ENCODE measurements at regions not wholly inside any gene's neighbourhood (a gene's known extent, or its start where the extent isn't known, plus 50 kb on each side); places are given as distances from the start of the nearest gene placed in this dataset.

- DNase-seq = no peak
These were observed 77.2 kb upstream of the ARHGEF7 start for GRCh38 chr13:111037927-111038326.

DNA sequence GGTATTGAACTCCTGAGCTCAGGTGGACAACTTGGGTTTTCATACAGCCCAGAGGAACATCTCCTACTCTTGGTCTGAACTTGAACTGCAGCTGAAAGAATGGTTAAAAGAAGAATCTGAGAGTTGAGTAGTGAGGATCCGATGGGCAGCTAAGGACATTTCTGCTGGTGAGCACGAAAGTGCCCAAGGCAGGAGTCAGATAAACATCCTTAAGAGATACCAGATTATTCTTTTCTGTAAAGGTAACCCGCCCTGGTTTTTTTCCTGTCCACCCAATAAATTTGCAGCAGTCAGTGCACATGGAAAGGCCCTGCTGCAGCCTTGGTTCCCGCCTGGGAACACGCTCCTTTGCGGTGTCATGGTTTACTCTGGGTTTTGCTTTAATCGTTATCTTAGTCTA is 78.4 kb upstream of the ARHGEF7 start:
- DNase-seq = no peak

DNA sequence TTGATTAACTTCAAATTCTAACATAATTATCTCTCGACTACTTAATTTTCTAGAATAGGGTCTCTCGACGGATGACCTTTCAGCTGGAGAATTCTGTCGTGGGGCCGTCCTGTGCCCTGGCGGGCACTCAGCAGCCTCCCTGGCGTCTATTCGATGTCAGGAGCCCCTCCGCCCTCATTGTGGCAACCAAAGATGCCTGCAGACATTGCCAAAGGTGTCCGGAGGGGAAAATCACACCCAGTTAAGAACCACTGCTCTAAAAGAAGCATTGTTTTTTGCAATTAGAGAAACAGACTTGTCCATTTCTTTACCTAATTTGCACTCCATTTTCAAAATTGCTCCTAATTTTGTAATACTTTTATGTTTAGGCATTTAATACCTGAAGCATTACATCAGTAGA is 79.2 kb upstream of the ARHGEF7 start:
- no peak for DNase-seq

- DNase-seq = peak; percentile 39
These were observed 80.3 kb upstream of the ARHGEF7 start for GRCh38 chr13:111034811-111035210.

GRCh38 chr13:111033172-111034130 is 81.7 kb upstream of the ARHGEF7 start:
- DNase-seq = no peak

DNA sequence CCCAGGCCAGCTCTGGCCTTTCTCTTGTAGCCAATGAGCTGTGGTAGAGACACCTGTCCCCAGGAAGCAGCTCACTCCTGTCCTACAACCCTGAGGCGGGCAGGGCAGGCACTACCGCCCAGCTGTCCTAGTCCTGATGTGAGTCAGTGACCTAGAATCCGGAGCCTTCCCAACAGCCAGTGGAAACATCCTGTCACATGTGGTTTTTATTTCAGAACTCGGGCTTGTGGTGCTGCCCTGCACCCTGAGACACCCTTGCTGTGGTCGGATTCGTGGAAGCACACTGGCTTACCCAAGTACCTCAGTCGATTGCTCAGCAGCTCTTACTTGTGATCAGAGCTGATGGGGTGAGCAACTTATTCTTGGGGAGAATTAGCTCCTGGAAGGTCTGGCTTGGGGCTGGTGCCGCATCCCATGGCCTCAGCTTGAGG is 83.6 kb upstream of the ARHGEF7 start:
- peak; percentile 82 for DNase-seq

GRCh38 chr13:111029957-111030609 is 85.0 kb upstream of the ARHGEF7 start:
- no peak for DNase-seq

DNA sequence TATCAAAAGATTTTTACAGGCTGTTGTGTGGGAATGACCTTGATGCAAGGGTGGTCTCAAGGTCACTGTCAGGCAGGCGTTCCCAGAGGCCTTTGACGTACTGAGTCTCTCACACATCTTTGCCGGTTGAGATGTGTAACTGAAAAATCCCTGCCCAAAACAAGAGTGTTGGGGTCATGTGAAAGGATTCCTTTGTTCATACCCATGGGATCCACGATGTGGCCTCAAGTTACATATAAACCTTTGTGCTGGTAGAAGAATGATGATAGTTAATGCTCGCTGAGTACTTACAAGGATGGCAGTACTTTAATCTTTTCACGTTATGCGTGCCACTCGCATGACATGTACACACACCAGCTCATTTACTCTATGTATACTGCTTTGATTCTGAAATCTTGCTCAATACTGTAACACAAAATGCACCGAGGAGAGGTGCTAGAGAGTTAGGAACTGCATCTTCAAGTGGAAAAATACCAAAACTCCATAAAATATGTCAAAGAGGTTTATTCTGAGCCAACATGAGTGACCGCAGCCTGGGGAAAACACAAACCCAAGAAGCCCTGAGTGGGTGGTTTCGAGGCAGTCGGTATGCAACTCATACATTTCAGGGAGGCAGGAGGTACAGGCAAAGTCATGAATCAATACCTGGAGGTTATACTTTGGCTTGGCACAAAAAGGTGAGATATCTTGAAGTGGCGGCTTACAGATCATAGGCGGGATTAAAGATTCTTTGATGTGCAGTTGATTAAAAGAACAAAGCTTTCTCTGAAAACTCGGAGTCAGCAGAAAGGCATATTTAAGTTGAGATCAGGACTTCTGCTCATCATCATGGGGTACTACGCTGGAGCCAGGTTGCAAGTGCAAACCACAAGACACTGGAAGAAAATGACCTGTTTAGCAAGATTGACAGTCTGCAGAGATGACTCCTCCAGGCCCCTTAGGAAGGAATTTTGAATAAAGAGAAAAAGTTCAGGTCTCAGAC is 87.4 kb upstream of the ARHGEF7 start:
- DNase-seq = no peak

- no peak for DNase-seq
These were observed 89.8 kb upstream of the ARHGEF7 start for GRCh38 chr13:111025310-111025709.

DNA sequence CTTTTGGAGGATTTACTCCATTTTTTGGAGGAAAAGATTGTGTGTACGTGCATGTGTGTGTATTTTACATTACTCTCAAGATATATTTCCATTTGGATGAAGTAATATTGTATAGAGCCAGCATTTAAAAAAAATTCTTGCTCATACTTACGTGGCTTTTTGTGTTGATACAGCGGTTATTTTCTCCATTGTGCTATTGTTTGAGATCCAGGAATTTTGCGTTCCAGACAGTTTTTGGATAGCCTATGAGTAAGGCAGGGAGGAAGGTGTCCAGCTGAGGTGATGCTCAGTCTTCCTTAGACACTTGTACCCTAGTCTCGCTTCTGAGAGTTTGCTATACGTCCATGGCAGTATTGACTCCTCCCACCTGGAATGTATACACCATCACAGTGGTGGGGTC is 92.2 kb upstream of the ARHGEF7 start:
- DNase-seq = no peak

DNA sequence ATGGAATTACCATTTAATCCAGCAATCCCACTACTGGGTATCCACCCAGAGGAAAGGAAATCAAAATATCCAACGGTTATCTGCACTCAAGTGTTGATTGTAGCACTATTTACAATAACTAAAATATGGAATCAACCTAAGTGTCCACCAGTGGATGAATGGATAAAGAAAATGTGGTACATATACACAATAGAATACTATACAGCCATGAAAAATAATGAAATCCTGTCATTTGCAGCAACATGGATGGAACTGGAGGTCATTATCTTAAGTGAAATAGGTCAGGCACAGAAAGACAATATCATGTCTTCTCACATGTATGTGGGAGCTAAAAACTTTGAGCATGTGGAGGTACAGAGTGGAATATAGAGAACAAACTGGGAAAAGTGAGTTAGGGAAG is 92.9 kb upstream of the ARHGEF7 start:
- DNase-seq = no peak

- DNase-seq = no peak
These were observed 93.8 kb upstream of the ARHGEF7 start for GRCh38 chr13:111021270-111021669.

- DNase-seq = no peak
These were observed 94.6 kb upstream of the ARHGEF7 start for GRCh38 chr13:111020546-111020945.

DNA sequence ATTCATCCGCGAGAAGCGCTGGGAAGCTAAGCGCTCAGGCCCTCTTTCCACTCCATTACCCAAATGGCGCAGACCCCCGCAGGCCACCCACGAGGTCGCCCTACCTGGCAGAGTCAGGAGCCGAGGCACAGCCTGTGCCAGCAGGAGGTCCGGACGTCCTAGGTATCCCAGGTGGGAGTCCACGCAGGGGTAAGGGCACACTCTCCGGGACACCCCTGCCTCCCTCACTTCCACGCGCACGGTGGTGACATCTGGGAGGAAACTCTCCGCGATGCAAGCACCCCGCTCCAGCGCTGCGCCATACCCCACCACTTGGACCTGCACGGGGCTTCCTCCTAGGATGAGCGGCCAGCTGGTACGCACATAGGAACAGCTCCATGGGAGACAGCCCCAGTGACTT is 95.1 kb upstream of the ARHGEF7 start:
- DNase-seq = no peak

GRCh38 chr13:111017755-111018459 is 97.2 kb upstream of the ARHGEF7 start:
- DNase-seq = no peak

- no peak for DNase-seq
These were observed 98.3 kb upstream of the ANKRD10 start for GRCh38 chr13:111013196-111013595.

DNA sequence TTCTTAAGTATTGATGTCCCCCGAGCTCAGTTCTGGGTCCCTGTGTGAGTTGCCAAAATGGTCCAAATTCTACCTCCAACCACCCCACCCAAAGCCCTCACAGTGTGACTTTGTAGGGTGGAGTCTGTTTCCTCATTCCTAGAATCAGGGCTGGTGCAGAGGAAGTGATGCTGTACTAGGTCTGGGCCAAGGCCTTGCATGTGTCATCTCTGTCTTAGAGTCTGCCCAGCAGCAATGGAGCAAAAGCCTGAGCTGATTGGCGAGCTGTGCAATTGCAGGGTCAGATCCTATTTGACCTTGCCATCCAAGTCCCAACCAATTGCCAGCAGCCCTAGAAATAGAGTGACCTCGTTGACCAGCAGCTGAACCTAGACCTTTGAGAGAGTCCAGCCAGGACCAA is 97.0 kb upstream of the ANKRD10 start:
- no peak for DNase-seq

DNA sequence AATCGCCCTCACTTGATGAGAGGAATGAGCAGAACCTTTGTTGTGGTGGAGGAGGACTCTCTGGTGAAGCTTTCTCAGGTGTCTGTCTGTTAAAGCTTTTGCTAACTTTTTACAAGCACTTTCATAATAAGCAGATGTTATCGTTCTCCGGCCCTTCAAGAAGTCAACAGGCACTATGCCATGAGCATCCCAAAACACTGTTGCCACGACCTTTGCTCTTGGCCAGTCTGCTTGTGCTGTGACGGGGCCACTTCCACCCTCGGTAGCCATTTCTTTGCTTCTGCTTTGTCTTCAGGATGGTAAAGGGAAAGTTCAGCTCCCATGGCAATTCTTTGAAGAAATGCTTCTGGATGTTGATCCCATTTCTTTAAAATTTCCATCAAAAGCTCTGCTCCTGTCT is 93.5 kb upstream of the ANKRD10 start:
- no peak for DNase-seq

- no peak for DNase-seq
These were observed 92.3 kb upstream of the ANKRD10 start for GRCh38 chr13:111007209-111007608.

GRCh38 chr13:111006506-111007031 is 91.7 kb upstream of the ANKRD10 start:
- peak; percentile 90 for DNase-seq

DNA sequence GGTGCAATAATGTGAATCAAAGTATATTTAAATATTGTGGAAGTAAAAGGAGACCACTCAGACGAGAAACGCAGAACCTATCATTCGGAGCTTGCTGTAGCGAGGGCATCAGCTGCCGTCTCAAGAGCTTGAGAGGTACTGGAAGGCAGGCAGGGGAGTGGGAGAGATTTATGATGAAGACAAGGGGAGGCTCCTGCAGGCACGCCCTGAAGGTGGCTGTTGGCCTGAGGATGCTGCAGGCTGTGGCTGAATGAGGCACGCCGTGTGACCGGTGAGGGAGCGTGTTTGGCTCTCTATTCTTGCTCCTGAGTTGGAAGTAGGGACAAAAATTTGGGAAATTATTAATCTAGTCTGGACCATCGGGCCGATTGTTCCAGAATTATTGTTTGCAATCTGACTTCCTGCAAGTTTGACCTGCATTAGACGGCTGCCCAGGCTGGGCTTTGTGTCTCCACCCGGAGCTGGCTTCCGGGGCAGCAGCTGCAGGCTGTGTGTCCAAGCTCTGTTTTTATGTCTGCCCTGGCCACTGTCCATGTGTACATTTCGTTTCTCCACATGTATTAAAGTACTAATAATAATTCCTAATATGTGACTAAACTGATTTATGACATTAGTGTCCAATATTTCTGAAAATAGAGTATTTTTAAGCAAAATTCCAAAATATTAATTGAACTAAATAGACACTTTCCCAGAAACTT is 91.1 kb upstream of the ANKRD10 start:
- DNase-seq = no peak

Measured in fibroblast of skin of scalp (primary cell).